Right lobe of liver (tissue), 4 donors: ENCODE measurements at regions not wholly inside any gene's neighbourhood (a gene's known extent, or its start where the extent isn't known, plus 50 kb on each side); places are given as distances from the start of the nearest gene placed in this dataset.

ENCODE experiments used
- POLR2A ChIP-seq: fragments of 450-650 bp; IDR thresholded peaks from one replicate; pipeline ENCODE4 v1.6.1; 2017; ENCODE audit warnings: antibody characterized with exemption, mild to moderate bottlenecking
- TF ChIP-seq, protein P1 (sequence below), 4 donors: fragments of 200-600 bp in 3 of 4; fragments of 450-650 bp in 1 of 4; IDR thresholded peaks; one replicate each; pipeline versions ENCODE4 v1.5.1 to v1.8.0; 2016 to 2022; ENCODE audit warnings: antibody characterized with exemption in 4 of 4, mild to moderate bottlenecking in 2 of 4
- donor health status: DM: no; HTN: no; CAD: no.
- donor health status: DM: no; HTN: no; CAD: no.
- donor health status: DM: no; HTN: yes; CAD: no.

GRCh38 chr2:144091622-144092021 lies 428.3 kb downstream of the ZEB2 start:
- TF ChIP-seq, protein P1, sequence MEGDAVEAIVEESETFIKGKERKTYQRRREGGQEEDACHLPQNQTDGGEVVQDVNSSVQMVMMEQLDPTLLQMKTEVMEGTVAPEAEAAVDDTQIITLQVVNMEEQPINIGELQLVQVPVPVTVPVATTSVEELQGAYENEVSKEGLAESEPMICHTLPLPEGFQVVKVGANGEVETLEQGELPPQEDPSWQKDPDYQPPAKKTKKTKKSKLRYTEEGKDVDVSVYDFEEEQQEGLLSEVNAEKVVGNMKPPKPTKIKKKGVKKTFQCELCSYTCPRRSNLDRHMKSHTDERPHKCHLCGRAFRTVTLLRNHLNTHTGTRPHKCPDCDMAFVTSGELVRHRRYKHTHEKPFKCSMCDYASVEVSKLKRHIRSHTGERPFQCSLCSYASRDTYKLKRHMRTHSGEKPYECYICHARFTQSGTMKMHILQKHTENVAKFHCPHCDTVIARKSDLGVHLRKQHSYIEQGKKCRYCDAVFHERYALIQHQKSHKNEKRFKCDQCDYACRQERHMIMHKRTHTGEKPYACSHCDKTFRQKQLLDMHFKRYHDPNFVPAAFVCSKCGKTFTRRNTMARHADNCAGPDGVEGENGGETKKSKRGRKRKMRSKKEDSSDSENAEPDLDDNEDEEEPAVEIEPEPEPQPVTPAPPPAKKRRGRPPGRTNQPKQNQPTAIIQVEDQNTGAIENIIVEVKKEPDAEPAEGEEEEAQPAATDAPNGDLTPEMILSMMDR (IDR thresholded peaks at IDR 0.05): no peak
- TF ChIP-seq POLR2A: no peak
